Endothelial cell (in vitro differentiated cells): ENCODE measurements at regions not wholly inside any gene's neighbourhood (a gene's known extent, or its start where the extent isn't known, plus 50 kb on each side); places are given as distances from the start of the nearest gene placed in this dataset.

Experiments
- DNase-seq: peaks from one replicate; pipeline ENCODE4 v3.0.0; 2021; ENCODE audit warnings: low spot score
- H3K27ac Mint-ChIP-seq: one replicate; pipeline ENCODE4 v1.8.0; 2021; ENCODE audit warnings: mixed read lengths, inconsistent platforms; ENCODE audit not compliant: unreplicated experiment
- H3K27me3 Mint-ChIP-seq: one replicate; pipeline ENCODE4 v1.8.0; 2021; ENCODE audit warnings: mild to moderate bottlenecking, moderate library complexity, mixed read lengths, inconsistent platforms; ENCODE audit not compliant: unreplicated experiment
- H3K36me3 Mint-ChIP-seq: one replicate; pipeline ENCODE4 v1.8.0; 2021; ENCODE audit warnings: mild to moderate bottlenecking, low read depth, mixed read lengths, inconsistent platforms; ENCODE audit not compliant: unreplicated experiment
- H3K4me1 Mint-ChIP-seq: one replicate; pipeline ENCODE4 v1.8.0; 2021; ENCODE audit warnings: mild to moderate bottlenecking, mixed read lengths, inconsistent platforms; ENCODE audit not compliant: unreplicated experiment
- H3K4me3 Mint-ChIP-seq: one replicate; pipeline ENCODE4 v1.8.0; 2021; ENCODE audit warnings: mild to moderate bottlenecking, mixed read lengths, inconsistent platforms; ENCODE audit not compliant: unreplicated experiment
- H3K9me3 Mint-ChIP-seq: one replicate; pipeline ENCODE4 v1.8.0; 2021; ENCODE audit warnings: mixed read lengths, inconsistent platforms; ENCODE audit not compliant: unreplicated experiment
- TF ChIP-seq, protein P1 (sequence below): fragments of 200-600 bp; sonication (generic); IDR thresholded peaks from one replicate; pipeline ENCODE4 v1.5.0; 2021; ENCODE audit warnings: antibody characterized with exemption; ENCODE audit not compliant: unreplicated experiment

DNA sequence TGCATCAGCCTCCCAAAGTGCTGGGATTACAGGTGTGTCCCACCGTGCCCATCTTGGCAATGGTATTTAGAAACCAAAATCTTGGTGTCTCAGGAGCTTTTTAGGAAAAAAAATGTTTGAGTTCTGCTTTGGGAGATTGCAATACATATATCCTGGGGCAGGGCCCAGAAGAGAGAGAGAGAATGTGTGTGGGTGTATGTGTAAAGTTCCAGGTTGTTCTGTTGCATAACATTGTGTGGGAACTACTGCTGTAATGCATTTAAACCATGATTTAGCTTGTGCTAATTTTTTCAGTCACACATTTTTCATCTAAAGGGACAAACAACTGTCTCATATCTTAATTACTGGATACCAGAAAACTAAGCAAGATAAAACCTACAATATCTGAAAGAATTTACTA is 70.8 kb upstream of the NABP1 start:
- H3K4me3 Mint-ChIP-seq: no peak overlapping the region
- H3K27me3 Mint-ChIP-seq: no peaks in the 10 kb centered on the region
- DNase-seq: no peak
- H3K27ac Mint-ChIP-seq: no peak overlapping the region
- TF ChIP-seq, protein P1, sequence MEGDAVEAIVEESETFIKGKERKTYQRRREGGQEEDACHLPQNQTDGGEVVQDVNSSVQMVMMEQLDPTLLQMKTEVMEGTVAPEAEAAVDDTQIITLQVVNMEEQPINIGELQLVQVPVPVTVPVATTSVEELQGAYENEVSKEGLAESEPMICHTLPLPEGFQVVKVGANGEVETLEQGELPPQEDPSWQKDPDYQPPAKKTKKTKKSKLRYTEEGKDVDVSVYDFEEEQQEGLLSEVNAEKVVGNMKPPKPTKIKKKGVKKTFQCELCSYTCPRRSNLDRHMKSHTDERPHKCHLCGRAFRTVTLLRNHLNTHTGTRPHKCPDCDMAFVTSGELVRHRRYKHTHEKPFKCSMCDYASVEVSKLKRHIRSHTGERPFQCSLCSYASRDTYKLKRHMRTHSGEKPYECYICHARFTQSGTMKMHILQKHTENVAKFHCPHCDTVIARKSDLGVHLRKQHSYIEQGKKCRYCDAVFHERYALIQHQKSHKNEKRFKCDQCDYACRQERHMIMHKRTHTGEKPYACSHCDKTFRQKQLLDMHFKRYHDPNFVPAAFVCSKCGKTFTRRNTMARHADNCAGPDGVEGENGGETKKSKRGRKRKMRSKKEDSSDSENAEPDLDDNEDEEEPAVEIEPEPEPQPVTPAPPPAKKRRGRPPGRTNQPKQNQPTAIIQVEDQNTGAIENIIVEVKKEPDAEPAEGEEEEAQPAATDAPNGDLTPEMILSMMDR: no peak
- no peaks in the 10 kb centered on the region for H3K4me1 Mint-ChIP-seq
- H3K9me3 Mint-ChIP-seq: no peaks in the 10 kb centered on the region
- no peaks in the 10 kb centered on the region for H3K36me3 Mint-ChIP-seq

DNA sequence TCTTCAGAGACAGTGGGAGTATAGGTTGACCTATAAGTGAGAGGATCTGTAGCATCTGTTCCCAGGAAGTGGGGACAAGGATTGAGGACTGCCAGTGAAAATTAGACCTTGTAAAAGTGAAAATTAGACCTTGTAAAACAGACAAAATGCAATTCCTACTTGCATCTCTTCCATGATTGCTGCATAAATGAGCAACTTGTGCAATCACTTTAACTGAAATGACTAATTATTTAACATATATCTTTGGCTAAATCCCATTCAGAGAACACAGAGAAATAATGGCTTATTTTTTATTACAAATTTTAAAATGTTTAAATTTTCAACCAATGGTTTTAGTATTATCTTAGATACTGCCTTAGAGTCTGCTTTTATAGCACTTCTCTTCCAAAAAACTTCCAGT is 67.2 kb upstream of the NABP1 start:
- Mint-ChIP-seq H3K4me3 (no peak overlapping the region), H3K9me3 (no peaks in the 10 kb centered on the region), H3K36me3 (no peaks in the 10 kb centered on the region), H3K27ac (no peak overlapping the region), H3K27me3 (no peaks in the 10 kb centered on the region), H3K4me1 (no peaks in the 10 kb centered on the region)
- TF ChIP-seq, protein P1: no peak
- no peak for DNase-seq

DNA sequence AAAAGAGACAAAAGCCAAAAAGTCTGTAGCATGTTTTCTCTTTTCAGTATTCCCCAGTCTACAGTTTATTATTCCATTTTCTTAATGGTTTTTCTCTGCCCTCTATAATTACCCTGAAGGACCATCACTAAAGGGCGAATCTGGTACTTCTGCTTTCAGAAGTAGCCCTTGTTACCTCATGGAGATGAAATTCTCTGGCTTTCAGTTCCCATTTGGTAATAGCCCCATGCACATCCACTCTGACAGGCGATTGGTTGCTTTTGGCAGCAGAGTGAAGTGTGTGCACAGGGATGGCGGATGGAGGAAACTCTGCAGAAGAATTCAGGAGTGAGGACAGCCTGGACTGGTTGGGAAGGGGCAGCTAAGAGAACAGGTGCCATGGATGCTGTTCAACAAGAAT is 66.3 kb upstream of the NABP1 start:
- no peak overlapping the region for H3K4me3 Mint-ChIP-seq
- no peaks in the 10 kb centered on the region for H3K4me1 Mint-ChIP-seq
- H3K27me3 Mint-ChIP-seq: no peaks in the 10 kb centered on the region

DNA sequence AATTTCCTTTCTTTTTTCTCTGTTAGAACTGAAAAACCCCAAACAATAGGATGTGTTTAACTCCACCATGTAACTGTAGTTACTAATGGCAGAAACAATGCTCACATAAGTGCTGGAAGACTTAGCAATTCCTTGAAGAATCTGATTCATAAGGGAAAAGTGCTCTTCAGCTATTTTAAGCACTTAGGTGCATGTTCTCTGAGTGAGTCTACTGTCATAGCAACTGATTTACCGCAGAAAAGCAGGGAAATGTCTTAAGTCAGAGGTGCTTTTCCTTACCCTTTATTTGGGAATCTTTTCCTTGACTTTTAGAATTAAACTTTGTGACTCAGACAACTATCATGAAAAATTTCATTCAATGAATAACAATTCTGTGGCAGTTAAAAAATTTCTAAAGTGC is 65.4 kb upstream of the NABP1 start:
- H3K9me3 Mint-ChIP-seq: no peaks in the 10 kb centered on the region
- no peak overlapping the region for H3K27ac Mint-ChIP-seq
- no peak overlapping the region for H3K4me3 Mint-ChIP-seq
- no peaks in the 10 kb centered on the region for H3K36me3 Mint-ChIP-seq
- H3K27me3 Mint-ChIP-seq: no peaks in the 10 kb centered on the region
- TF ChIP-seq, protein P1: no peak
- no peak for DNase-seq
- H3K4me1 Mint-ChIP-seq: no peaks in the 10 kb centered on the region

More for the DNA sequence above, 66.3 kb upstream of the NABP1 start:
- no peaks in the 10 kb centered on the region for H3K9me3 Mint-ChIP-seq
- H3K36me3 Mint-ChIP-seq: no peaks in the 10 kb centered on the region
- DNase-seq: no peak
- TF ChIP-seq, protein P1: no peak
- H3K27ac Mint-ChIP-seq: no peak overlapping the region

DNA sequence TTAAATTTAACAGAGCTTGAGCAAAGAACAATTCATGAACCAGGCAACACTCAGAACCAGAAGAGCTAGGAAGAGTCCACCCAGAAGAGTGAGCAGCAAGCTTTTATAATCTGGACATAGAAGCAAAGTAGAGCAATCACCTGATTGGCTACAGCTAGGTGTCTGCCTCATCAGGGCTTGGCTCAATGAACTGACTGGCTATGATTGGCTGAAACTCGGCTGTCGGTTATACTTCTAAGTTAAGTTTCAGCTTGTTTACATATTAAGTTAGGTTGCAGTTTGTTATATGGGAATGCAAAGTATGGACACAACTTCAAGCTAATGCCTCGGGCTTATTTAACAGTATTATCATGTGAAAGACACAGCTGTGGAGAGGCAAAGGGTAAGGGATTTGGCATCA is 63.2 kb upstream of the NABP1 start:
- Mint-ChIP-seq H3K9me3 (no peaks in the 10 kb centered on the region), H3K4me1 (no peaks in the 10 kb centered on the region), H3K4me3 (no peak overlapping the region), H3K27me3 (no peaks in the 10 kb centered on the region), H3K36me3 (no peaks in the 10 kb centered on the region), H3K27ac (no peak overlapping the region)
- no peak for DNase-seq
- TF ChIP-seq, protein P1: no peak
